Gastroesophageal sphincter (tissue), 3 donors: ENCODE measurements at regions not wholly inside any gene's neighbourhood (a gene's known extent, or its start where the extent isn't known, plus 50 kb on each side); places are given as distances from the start of the nearest gene placed in this dataset.

Source experiments
- CTCF ChIP-seq, 4 experiments: fragments of 200-600 bp in 2 of 4; fragments of 450-650 bp in 2 of 4; sonication (generic) in 1 of 4; IDR thresholded peaks; one replicate each; pipeline ENCODE4 v1.5.1; 2017 to 2019; ENCODE audit warnings: antibody characterized with exemption in 4 of 4, mild to moderate bottlenecking in 2 of 4, moderate library complexity in 2 of 4
- POLR2AphosphoS5 ChIP-seq: sonication (generic); formaldehyde crosslinking; IDR thresholded peaks from one replicate; pipeline ENCODE4 v1.6.1; 2017; ENCODE audit warnings: antibody characterized with exemption

DNA sequence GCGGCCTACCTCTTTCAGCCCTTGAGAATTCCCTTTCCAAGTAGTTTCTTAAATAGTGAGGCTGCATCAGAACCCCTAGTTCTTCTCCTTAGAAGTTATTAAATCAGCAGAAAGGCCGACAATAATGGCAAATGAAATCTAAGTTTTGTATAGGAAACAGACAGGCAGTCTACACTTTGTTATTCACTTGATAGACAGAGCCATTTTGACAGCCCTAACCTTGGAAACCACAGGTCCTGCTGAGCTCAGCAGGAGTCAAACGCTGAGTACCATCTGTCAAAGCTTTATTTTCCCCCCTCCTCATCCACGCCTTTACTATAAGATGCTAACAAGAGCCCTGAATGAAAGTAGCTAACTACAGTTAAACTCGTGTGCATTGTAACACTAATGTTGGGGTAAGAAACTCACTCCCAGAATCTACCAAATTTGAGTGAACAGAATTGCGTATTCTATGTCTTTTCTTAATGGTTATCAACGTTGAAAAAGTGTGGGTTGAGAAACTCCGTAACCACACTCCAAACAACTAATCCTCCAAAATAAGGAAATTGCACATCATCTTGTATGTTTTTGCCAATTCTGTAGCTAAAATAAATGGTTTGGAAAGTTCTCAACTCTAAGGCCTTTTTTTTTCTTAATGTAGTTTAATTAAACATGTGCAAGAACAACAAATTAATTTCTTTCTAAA is 90.6 kb upstream of the EFEMP1 start:
- TF ChIP-seq CTCF (IDR thresholded peaks at IDR 0.05) (no peak), POLR2AphosphoS5 (no peak)
